ENCODE measurements at regions not wholly inside any gene's neighbourhood (a gene's known extent, or its start where the extent isn't known, plus 50 kb on each side); places are given as distances from the start of the nearest gene placed in this dataset.

- TF ChIP-seq FOXM1 (IDR thresholded peaks at IDR 0.05; ENCODE audit: borderline replicate concordance, low read depth): no peak
- no peak for TF ChIP-seq YY1 (IDR thresholded peaks at IDR 0.05; ENCODE audit: low read depth)
- TF ChIP-seq EP300 (IDR thresholded peaks at IDR 0.05; ENCODE audit: borderline replicate concordance): no peak
- no peak for TF ChIP-seq NFIC (IDR thresholded peaks at IDR 0.05)
- no peak for TF ChIP-seq REST (IDR thresholded peaks at IDR 0.05; ENCODE audit: low read depth)
- no peak for TF ChIP-seq EGR1 (IDR thresholded peaks at IDR 0.05)
- no peak for TF ChIP-seq TAF1 (IDR thresholded peaks at IDR 0.05; ENCODE audit: low read depth)
- no peak for TF ChIP-seq MAX (IDR thresholded peaks at IDR 0.05)
- TF ChIP-seq TEAD4 (IDR thresholded peaks at IDR 0.05): no peak
Measured at GRCh38 chrX:39767446-39767845, 330.3 kb downstream of the BCOR start.

Data from Ishikawa (cell line).